PC-3 (cell line): ENCODE measurements at regions not wholly inside any gene's neighbourhood (a gene's known extent, or its start where the extent isn't known, plus 50 kb on each side); places are given as distances from the start of the nearest gene placed in this dataset.
A peak's percentile ranks its signal among the peaks of the same experiment; 100 is the strongest.

Experiments used
- ATAC-seq: fragments of 200-7000 bp; cut with Tn5 transposase; 2 replicates; pipeline ENCODE4 v1.9.1; 2020; ENCODE audit warnings: mild to moderate bottlenecking, moderate library complexity
- BruUV-seq: library from RNA; stranded (reverse); fragments of 400-500 nt; replicated peaks from 2 replicates; lab custom pipeline; 2021; lab: Mats Ljungman, UMichigan
- CTCF ChIA-PET: fragments of 300-600 bp; sonication (Branson Sonifier 250); formaldehyde crosslinking; loops from one replicate; lab custom pipeline; 2022; ENCODE audit warnings: antibody characterized with exemption; lab: Charles Lee
- POLR2A ChIA-PET: fragments of 300-600 bp; sonication (Branson Sonifier 250); formaldehyde crosslinking; loops from one replicate; lab custom pipeline; 2022; ENCODE audit warnings: antibody characterized with exemption; ENCODE audit not compliant: unreplicated experiment; lab: Charles Lee
- DNase-seq: peaks from one replicate; pipeline ENCODE4 v3.0.0-alpha.2; 2015
- H2AFZ ChIP-seq: fragments of 300-600 bp; sonication (generic); 2 replicates; pipeline ENCODE4 v1.6.0; 2016; ENCODE audit warnings: antibody characterized with exemption, low read length
- H3F3A ChIP-seq: fragments of 300-600 bp; sonication (generic); one replicate; pipeline ENCODE4 v1.6.0; 2017; ENCODE audit warnings: antibody characterized with exemption, low read length, control low read depth, mild to moderate bottlenecking; ENCODE audit not compliant: unreplicated experiment
- H3K27ac ChIP-seq: fragments of 300-600 bp; sonication (generic); 2 replicates; pipeline ENCODE4 v1.5.1; 2016; ENCODE audit warnings: mild to moderate bottlenecking, low read length
- H3K27me3 ChIP-seq: fragments of 300-600 bp; sonication (generic); 2 replicates; pipeline ENCODE4 v1.6.1; 2016; ENCODE audit warnings: low read length, mixed read lengths
- H3K36me3 ChIP-seq: fragments of 300-600 bp; sonication (generic); 2 replicates; pipeline ENCODE4 v1.6.1; 2016; ENCODE audit warnings: low read depth, mixed run types, low read length, mixed read lengths
- H3K4me1 ChIP-seq: fragments of 300-600 bp; sonication (generic); 2 replicates; pipeline ENCODE4 v1.5.1; 2016; ENCODE audit warnings: low read length; ENCODE audit not compliant: insufficient read depth
- H3K4me2 ChIP-seq: fragments of 300-600 bp; sonication (generic); 2 replicates; pipeline ENCODE4 v1.6.0; 2016; ENCODE audit warnings: low read length
- H3K4me3 ChIP-seq: fragments of 300-600 bp; sonication (generic); 2 replicates; pipeline ENCODE4 v1.5.1; 2016; ENCODE audit warnings: mild to moderate bottlenecking, low read length, mixed read lengths
- H3K79me2 ChIP-seq: fragments of 300-600 bp; sonication (generic); 2 replicates; pipeline ENCODE4 v1.6.1; 2017; ENCODE audit warnings: low read length, mixed read lengths
- H3K9ac ChIP-seq: fragments of 300-600 bp; sonication (generic); 2 replicates; pipeline ENCODE4 v1.6.0; 2016; ENCODE audit warnings: mild to moderate bottlenecking, low read length
- H3K9me2 ChIP-seq: fragments of 300-600 bp; sonication (generic); replicated peaks from 2 replicates; pipeline ENCODE4 v1.6.1; 2016; ENCODE audit warnings: mixed run types, low read length, mixed read lengths
- H3K9me3 ChIP-seq: fragments of 300-600 bp; sonication (generic); 2 replicates; pipeline ENCODE4 v1.6.1; 2016; ENCODE audit warnings: low read length, mixed read lengths
- H4K20me1 ChIP-seq: fragments of 300-600 bp; sonication (generic); 2 replicates; pipeline ENCODE4 v1.6.1; 2016; ENCODE audit warnings: low read length, mixed read lengths
- EZH2 ChIP-seq: fragments of 300-600 bp; sonication (generic); IDR thresholded peaks from one replicate; pipeline ENCODE4 v1.6.1; 2017; ENCODE audit warnings: antibody characterized with exemption, mild to moderate bottlenecking, low read length; ENCODE audit not compliant: unreplicated experiment
- EZH2phosphoT487 ChIP-seq: fragments of 300-600 bp; sonication (generic); IDR thresholded peaks from 2 replicates; pipeline ENCODE4 v1.6.1; 2018; ENCODE audit warnings: mild to moderate bottlenecking, antibody characterized with exemption, low read length, borderline replicate concordance
- intact Hi-C: fragments of 100-400 bp; cut with micrococcal nuclease; formaldehyde crosslinking; loops from 2 replicates; pipeline ENCODE4 v1.9.0; 2023
- TF ChIP-seq, protein P1 (sequence below): fragments of 300-600 bp; sonication (generic); conservative IDR thresholded peaks from 2 replicates; pipeline ENCODE4 v1.5.1; 2017; ENCODE audit warnings: antibody characterized with exemption, low read depth, mild to moderate bottlenecking, low read length

DNA sequence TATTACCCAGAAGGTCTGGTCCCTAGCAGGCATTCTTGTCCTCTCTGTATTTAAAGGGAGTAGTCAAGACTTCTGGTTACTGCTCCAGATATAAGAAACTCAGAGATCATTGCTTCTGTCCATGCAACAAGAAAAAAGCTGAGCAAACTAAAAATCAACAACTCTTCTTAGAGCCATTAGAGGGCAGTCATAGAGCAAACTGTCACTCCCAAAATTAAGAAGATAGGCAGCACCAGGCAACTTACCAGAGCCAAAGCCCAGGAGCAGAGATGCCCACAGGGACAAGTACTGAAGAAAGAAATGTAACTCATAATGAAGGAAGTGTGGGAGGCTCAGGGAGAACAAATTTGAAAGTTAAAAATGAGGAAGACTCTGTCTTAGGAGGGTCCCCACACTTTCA lies 472.9 kb upstream of the COBL start:
- no peak overlapping the region for H3K9ac ChIP-seq
- no peaks in the 10 kb centered on the region for H3F3A ChIP-seq
- TF ChIP-seq EZH2phosphoT487, result no peak
- TF ChIP-seq, protein P1, sequence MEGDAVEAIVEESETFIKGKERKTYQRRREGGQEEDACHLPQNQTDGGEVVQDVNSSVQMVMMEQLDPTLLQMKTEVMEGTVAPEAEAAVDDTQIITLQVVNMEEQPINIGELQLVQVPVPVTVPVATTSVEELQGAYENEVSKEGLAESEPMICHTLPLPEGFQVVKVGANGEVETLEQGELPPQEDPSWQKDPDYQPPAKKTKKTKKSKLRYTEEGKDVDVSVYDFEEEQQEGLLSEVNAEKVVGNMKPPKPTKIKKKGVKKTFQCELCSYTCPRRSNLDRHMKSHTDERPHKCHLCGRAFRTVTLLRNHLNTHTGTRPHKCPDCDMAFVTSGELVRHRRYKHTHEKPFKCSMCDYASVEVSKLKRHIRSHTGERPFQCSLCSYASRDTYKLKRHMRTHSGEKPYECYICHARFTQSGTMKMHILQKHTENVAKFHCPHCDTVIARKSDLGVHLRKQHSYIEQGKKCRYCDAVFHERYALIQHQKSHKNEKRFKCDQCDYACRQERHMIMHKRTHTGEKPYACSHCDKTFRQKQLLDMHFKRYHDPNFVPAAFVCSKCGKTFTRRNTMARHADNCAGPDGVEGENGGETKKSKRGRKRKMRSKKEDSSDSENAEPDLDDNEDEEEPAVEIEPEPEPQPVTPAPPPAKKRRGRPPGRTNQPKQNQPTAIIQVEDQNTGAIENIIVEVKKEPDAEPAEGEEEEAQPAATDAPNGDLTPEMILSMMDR, result peak; percentile 29; the same call in 1 of the 2 replicates
- no peak overlapping the region for H3K4me3 ChIP-seq
- H3K36me3 ChIP-seq, result no peaks in the 10 kb centered on the region
- H3K79me2 ChIP-seq, result no peaks in the 10 kb centered on the region
- no peaks in the 10 kb centered on the region for H3K9me3 ChIP-seq
- H3K27ac ChIP-seq, result no peak overlapping the region
- H3K4me2 ChIP-seq, result no peak overlapping the region
- no peaks in the 10 kb centered on the region for H3K27me3 ChIP-seq
- H2AFZ ChIP-seq, result no peak overlapping the region
- no peaks in the 10 kb centered on the region for H3K9me2 ChIP-seq
- H3K4me1 ChIP-seq, result no peaks in the 10 kb centered on the region
- no TSS peak for BruUV-seq
- H4K20me1 ChIP-seq, result no peaks in the 10 kb centered on the region
- intact Hi-C loops, result no loop called here
- ChIA-PET POLR2A (no interaction called here), CTCF (no interaction called here)
- ATAC-seq, result no peak
- DNase-seq, result no peak

DNA sequence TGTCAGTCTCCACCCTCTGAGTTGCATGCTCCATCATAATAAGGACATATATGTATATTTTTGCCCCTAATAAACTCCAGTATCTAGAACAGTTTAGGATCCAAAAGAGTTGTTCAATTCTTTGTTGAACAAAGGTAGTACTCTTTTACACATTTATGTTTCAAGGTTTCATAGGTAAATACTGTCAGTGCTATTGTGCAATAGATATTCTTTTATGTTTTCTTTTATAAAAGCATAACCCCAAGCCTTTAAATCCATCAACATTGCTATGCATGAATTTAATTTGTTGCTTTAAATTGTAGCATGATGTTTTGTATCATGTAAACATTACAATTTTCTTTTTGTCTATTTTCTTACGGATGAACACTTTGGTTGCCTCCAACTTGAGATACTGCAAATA lies 469.7 kb upstream of the COBL start:
- H3F3A ChIP-seq, result no peaks in the 10 kb centered on the region
- H3K4me2 ChIP-seq, result no peak overlapping the region
- TF ChIP-seq, protein P1, result no peak
- TF ChIP-seq EZH2phosphoT487, result no peak
- TF ChIP-seq EZH2, result no peak
- no peaks in the 10 kb centered on the region for H3K79me2 ChIP-seq
- no peak for DNase-seq
- BruUV-seq, result no TSS peak
- no peaks in the 10 kb centered on the region for H3K36me3 ChIP-seq
- H3K27ac ChIP-seq, result no peak overlapping the region
- ChIA-PET CTCF (no interaction called here), POLR2A (no interaction called here)
- H3K4me1 ChIP-seq, result no peaks in the 10 kb centered on the region
- intact Hi-C loops, result no loop called here
- no peaks in the 10 kb centered on the region for H4K20me1 ChIP-seq
- no peak overlapping the region for H2AFZ ChIP-seq
- no peaks in the 10 kb centered on the region for H3K9me3 ChIP-seq
- no peak overlapping the region for H3K4me3 ChIP-seq
- H3K27me3 ChIP-seq, result no peaks in the 10 kb centered on the region
- ATAC-seq, result no peak
- H3K9me2 ChIP-seq, result no peaks in the 10 kb centered on the region
- H3K9ac ChIP-seq, result no peak overlapping the region

DNA sequence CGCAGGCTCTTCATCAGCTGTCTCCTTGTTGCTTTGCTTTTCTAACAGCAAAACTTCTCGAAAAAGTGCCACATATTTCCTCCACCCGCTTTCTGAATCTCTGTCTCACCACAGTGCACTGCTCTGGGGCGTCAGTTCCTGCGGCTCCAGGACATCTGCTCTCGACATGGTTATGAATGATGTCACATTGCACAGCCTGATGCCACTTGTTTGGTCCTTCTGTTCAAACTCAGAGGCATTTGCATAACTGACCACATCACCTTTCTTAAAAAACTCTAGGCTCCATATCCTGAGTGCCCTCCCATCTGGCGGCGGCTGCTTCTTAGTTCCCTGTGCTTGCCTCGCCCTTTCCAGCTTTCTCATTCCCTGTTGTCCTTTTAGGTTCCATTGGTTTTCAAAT lies 469.3 kb upstream of the COBL start:
- no peaks in the 10 kb centered on the region for H3K4me1 ChIP-seq
- H3F3A ChIP-seq, result no peaks in the 10 kb centered on the region
- H3K79me2 ChIP-seq, result no peaks in the 10 kb centered on the region
- no peaks in the 10 kb centered on the region for H3K9me3 ChIP-seq
- H3K27ac ChIP-seq, result no peak overlapping the region
- H3K27me3 ChIP-seq, result no peaks in the 10 kb centered on the region
- POLR2A ChIA-PET, result no interaction called here
- H3K4me2 ChIP-seq, result no peak overlapping the region
- no peaks in the 10 kb centered on the region for H3K36me3 ChIP-seq
- ATAC-seq (no peak), DNase-seq (no peak)
- TF ChIP-seq, protein P1, result no peak
- TF ChIP-seq EZH2phosphoT487 (no peak), EZH2 (no peak)
- CTCF ChIA-PET, result no interaction called here
- no peak overlapping the region for H3K4me3 ChIP-seq
- no TSS peak for BruUV-seq
- no peaks in the 10 kb centered on the region for H3K9me2 ChIP-seq
- no peak overlapping the region for H2AFZ ChIP-seq
- H4K20me1 ChIP-seq, result no peaks in the 10 kb centered on the region
- no peak overlapping the region for H3K9ac ChIP-seq
- intact Hi-C loops, result no loop called here
